Fibroblast of gingiva (primary cell): ENCODE measurements at regions not wholly inside any gene's neighbourhood (a gene's known extent, or its start where the extent isn't known, plus 50 kb on each side); places are given as distances from the start of the nearest gene placed in this dataset.

Experiments
- DNase-seq: peaks from one replicate; pipeline ENCODE4 v3.0.0-alpha.2; 2011; ENCODE audit warnings: low read depth

GRCh38 chr6:109315341-109316110, 66.7 kb downstream of the CD164 start:
- no peak for DNase-seq

- DNase-seq, result no peak
Measured at GRCh38 chr6:109314313-109314712, 68.0 kb downstream of the CD164 start.

GRCh38 chr6:109313139-109313538, 69.1 kb downstream of the CD164 start:
- no peak for DNase-seq

- peak; percentile 49 for DNase-seq
Measured at GRCh38 chr6:109311471-109311870, 70.8 kb downstream of the CD164 start.

GRCh38 chr6:109309917-109310316, 72.3 kb downstream of the CD164 start:
- DNase-seq, result no peak

- peak; percentile 79 for DNase-seq
Measured at GRCh38 chr6:109308018-109308492, 74.2 kb downstream of the CD164 start.

- no peak for DNase-seq
Measured at GRCh38 chr6:109306733-109307132, 75.5 kb downstream of the CD164 start.

GRCh38 chr6:109305028-109305427, 77.2 kb downstream of the CD164 start:
- DNase-seq, result no peak

- DNase-seq, result no peak
Measured at GRCh38 chr6:109304284-109305015, 77.8 kb downstream of the CD164 start.

GRCh38 chr6:109303640-109304283, 78.5 kb downstream of the CD164 start:
- DNase-seq, result no peak

GRCh38 chr6:109303164-109303563, 79.1 kb downstream of the CD164 start:
- DNase-seq, result no peak

- no peak for DNase-seq
Measured at GRCh38 chr6:109302176-109302575, 80.1 kb downstream of the CD164 start.

GRCh38 chr6:109301418-109301817, 80.8 kb downstream of the CD164 start:
- DNase-seq, result no peak

- no peak for DNase-seq
Measured at GRCh38 chr6:109300874-109301273, 81.4 kb downstream of the CD164 start.

GRCh38 chr6:109299776-109300564, 82.3 kb downstream of the CD164 start:
- no peak for DNase-seq

GRCh38 chr6:109299265-109299607, 83.0 kb downstream of the CD164 start:
- DNase-seq, result no peak

GRCh38 chr6:109298605-109299264, 83.5 kb downstream of the CD164 start:
- DNase-seq, result no peak

GRCh38 chr6:109297406-109298110, 84.7 kb downstream of the CD164 start:
- DNase-seq, result no peak

GRCh38 chr6:109296971-109297372, 85.3 kb downstream of the CD164 start:
- no peak for DNase-seq

GRCh38 chr6:109296452-109296851, 85.8 kb downstream of the CD164 start:
- no peak for DNase-seq

- no peak for DNase-seq
Measured at GRCh38 chr6:109295774-109296156, 86.5 kb downstream of the CD164 start.
